ENCODE measurements at regions not wholly inside any gene's neighbourhood (a gene's known extent, or its start where the extent isn't known, plus 50 kb on each side); places are given as distances from the start of the nearest gene placed in this dataset.

- TF ChIP-seq CTCF (conservative IDR thresholded peaks at IDR 0.05 in 1 of 2, IDR thresholded peaks at IDR 0.05 in 1 of 2; ENCODE audit: low read depth in 1 of 2, low read length in 2 of 2) (peak in 1 of 2 donors; percentile 28), EZH2 (IDR thresholded peaks at IDR 0.05; ENCODE audit: low read length, missing control alignments) (no peak)
Observed at GRCh38 chr11:25961539-25961938, 370.4 kb upstream of the ANO3 start.

Measured in fibroblast of lung (primary cell).